SKM-1 treated with dmso at 0.1 percent for 144 hours (cell line): ENCODE measurements at regions not wholly inside any gene's neighbourhood (a gene's known extent, or its start where the extent isn't known, plus 50 kb on each side); places are given as distances from the start of the nearest gene placed in this dataset.

Experiments used
- DNase-seq: peaks from one replicate; lab custom pipeline; 2025; ENCODE audit not compliant: unreplicated experiment; lab: John Stamatoyannopoulos, UW

GRCh38 chr5:93886917-93887361 lies 145.5 kb upstream of the POU5F2 start:
- no peak for DNase-seq

DNA sequence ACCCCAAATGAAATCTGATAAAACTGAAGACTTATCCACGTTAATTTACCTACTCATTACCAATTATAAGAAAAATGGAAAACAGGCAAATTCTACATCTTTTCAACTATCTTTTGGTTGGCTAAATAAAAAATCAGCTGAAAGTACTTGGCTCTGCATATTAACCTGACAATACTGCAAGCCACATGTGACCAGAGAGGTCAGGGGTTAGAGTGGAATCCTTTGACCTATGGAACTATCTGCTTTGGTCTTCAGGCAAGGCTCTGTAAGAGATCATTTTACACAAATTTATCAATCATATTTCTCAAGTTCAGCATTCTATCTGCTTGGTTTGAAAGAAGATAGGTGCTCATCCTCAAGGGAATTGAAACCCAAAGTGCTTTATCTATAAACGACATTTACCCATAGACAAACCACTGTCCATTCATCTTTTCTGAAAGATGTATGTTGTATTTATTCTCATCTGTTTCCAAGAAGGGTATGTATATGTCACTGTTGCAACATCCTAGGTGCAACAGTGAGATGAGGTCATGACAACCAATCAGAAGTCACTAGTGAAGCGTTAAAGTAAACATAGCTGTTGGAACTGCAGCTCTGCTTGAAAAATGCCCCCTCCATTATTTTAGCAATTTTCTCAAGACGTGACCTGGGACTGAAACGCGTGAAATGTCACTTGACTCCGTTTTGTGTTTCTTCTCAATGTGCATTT lies 144.9 kb upstream of the POU5F2 start:
- DNase-seq: no peak

GRCh38 chr5:93884254-93884653 lies 142.9 kb upstream of the POU5F2 start:
- DNase-seq: no peak

- DNase-seq: no peak
Observed at GRCh38 chr5:93883459-93883858, 142.1 kb upstream of the POU5F2 start.

DNA sequence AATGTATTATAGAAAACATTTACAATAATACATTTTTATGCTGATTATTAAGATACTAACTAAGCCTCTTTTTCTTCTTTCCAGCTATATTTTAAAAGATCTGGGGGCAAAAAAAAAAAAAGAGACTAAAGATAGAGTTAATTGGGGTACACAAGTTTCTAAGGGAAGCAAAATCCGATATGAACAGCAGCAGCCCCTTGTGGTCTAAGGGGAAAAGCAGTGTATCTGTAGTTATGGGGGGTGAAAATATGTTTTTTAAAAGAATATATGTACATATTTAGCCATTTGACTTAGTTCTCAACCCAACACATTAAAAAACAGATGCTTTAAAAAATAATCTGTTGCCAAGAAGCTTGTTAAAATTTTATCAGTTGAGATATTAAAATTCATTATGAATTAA lies 134.3 kb upstream of the POU5F2 start:
- DNase-seq: no peak

DNA sequence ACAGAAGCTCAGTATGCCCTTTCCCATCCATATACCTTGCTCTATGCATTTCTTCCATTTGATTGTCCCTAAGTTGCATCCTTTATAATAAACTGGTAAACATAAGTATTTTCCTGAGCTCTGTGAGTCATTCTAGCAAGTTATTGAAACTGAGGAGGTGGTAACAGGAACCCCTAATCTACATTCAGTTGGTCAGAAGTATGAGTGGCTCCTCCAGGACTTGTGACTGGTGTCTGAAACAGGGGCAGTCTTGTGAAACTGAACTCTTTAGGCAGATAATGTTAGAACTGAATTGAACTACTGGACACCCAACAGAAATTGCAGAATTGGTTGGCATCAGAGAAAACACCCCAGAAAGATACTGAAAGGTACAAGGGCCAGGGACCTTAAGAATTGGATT lies 133.1 kb upstream of the POU5F2 start:
- DNase-seq: no peak

DNA sequence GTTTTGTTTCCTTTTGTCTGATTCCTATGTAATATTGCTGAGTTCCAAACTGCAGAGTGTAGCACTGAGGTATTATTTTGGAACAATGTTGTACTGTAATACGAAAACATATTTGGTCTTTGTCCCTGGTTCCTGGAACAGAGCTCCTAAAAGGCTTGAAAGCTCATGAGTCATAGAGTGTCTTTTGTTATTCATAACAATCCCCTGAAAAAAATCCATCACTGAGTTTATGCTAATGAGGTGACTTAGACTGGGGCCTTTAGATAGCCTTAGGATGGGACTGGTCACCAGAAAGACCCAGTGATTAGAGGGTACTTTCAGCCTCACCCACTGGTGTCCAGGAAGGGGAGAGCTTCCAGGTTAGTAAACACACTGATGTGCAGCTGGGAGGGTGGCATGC lies 132.7 kb upstream of the POU5F2 start:
- DNase-seq: no peak

- DNase-seq: no peak
Observed at GRCh38 chr5:93873211-93873736, 131.9 kb upstream of the POU5F2 start.

- DNase-seq: no peak
Observed at GRCh38 chr5:93870649-93871048, 129.2 kb upstream of the POU5F2 start.

GRCh38 chr5:93868851-93869250 lies 127.5 kb upstream of the POU5F2 start:
- no peak for DNase-seq

- no peak for DNase-seq
Observed at GRCh38 chr5:93850311-93850710, 108.9 kb upstream of the POU5F2 start.

- no peak for DNase-seq
Observed at GRCh38 chr5:93845376-93845775, 104.0 kb upstream of the POU5F2 start.

DNA sequence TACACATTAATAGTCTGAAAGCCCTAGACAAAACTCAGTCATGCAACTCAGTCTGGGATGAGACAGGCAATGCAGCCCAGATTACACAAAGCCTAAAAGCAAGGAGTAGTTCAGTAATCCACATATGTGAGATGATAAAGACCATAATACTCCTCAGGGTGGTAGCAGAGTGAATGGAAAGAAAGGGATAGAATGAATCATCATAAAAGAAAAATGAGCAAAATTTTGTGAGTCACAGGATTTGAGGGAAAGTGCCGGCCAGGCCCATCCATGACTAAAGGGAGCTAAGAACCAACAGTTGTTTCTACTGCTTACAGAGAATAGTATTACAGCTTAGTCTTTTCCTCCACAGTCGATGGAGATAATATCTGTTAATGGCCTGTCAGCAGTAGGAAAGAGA lies 90.0 kb upstream of the POU5F2 start:
- no peak for DNase-seq

DNA sequence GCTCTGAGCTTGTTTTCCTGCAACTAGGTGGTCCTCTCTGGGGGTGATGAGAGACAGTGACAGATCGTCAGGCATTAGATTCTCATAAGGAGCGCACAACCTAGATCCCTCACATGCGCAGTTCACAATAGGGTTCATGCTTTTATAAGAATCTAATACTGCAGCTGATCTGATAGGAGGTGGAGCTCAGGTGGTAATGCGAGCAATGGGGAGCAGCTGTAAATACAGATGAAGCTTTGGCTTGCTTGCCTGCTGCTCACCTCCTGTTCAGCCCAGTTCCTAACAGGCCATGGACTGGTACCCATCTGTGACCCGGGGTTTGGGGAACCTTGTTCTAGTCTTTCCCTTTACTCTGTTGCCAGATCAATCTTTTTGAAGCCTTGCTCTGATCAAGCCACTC lies 89.5 kb upstream of the POU5F2 start:
- DNase-seq: no peak

DNA sequence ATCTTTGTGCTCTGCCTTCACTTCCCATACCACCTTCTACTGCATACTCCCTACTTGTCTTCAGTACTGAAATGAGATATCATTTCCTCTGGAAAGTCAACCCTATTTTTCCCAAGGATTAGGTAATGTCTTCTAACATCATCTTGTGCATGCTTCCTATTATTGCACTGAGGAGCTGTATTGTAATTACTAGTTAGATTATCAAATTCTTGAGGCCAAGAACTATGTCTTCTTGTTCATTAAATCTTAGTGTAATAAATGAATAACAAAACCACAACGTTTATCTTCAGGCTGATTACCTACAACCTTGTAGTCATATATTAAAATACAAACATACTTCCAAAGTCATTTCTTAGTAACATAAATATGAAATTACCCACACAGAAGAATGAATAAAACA lies 87.9 kb upstream of the POU5F2 start:
- DNase-seq: no peak

DNA sequence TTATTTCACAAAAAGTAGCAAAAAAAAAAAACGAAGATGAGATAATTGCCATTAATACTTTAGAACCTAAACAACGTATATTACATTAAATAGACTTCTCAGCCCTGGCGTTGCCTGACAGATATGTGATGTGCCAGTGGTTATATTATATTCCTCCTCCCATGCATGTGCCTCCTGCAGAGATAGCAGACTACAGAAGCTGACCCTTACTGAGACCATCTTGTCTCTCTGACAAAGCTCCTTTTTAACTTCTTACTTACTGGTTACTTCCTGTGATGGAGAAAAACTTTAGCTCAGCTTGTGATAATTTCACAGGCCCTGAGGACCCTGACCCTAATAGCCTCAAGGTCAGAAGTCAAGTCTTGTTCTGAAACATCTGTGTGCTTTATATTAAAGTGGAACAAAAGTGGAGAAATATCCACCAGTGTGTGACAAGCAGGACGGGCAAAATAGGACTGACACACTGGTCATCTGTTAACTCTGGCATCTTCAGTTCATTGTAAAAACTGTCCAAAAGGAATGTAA lies 80.6 kb upstream of the POU5F2 start:
- no peak for DNase-seq

GRCh38 chr5:93819668-93820067 lies 78.3 kb upstream of the POU5F2 start:
- DNase-seq: no peak

DNA sequence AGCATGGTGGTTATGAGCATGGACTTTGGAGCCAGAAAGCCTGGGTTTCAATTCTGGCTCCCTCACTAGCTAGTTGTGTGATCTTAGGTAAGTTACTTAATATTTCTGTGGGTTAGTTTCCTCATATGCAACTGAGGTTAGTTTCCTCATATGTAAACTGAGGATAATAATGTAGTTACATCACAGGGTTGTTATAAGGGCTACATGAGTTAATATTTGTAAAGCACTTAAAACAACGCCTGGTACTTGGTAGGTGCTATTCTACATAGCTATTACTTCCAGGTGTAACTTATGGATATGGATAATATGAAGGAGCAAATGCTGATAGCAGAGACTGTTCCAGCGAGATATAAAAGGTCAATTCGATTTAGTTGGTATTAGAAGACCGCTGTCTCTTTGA lies 69.4 kb upstream of the POU5F2 start:
- no peak for DNase-seq

DNA sequence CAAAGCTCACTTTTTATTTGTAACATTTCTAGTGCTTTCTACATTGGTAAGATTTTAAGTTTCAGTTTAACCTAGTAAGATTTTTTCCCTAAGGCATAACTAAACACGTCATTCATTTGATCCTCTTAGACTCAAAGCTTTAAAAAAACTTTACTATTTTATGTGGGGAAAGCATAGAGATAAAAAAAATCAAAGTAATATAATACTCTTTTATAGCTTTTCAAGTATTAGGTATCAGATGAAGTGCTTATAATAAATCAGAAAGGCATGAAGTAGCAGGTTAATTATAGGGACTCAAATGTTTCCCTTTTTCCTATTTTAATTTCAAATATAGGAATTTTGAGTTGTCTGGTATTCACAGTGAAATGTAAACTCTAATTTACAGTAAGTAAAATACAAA lies 68.0 kb upstream of the POU5F2 start:
- DNase-seq: no peak

DNA sequence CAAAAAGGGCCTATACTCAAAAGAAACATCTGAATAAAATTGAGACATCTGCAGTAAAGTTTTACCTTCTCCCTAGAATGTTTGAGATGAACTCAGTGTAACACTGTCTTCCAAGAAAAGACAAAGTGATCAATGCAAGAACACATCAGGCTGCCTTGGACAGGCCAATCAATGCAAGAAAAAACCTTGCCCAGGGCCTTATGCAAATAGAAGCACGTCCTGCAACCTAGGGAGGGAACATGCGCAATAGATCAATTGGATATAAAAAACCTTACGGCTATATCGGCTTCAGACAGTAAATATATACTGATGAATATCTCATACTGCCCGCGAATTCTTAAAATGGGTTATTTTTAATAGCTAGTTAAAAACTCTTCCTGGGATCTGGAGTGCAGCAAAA lies 66.4 kb upstream of the POU5F2 start:
- DNase-seq: no peak

DNA sequence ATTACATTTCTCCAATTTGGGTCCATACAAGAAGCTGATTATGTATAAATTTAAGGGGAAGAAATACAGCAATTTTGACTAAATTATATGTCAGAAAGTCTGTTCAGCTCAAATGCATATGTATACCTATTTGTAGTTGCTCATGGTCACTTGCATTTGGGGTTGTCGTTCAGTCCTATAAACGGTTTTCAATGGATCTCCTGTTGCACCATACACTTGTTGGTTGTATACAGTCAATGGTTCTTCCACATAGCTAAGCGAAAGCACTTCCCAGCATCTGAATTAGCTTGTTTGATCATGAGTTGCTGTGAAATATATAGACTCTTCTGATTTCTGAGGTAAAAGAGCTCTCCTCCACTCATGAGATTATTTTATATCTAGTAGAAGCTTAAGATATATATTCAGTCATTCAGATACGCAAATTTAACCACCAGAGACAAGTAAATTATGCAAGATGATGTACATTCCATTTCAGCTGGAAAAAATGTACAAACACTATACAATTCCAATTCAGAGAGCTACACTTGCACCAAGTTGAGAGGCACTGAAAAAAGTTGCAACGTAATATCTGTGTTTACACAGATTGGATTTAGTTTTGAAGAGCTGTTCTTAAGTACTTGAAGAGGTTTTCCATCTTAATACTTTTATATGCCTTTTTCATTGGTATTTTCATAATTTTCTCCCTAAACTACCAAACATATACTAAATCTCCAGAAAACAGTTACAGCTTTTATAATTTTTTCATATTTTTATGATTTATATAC lies 64.4 kb upstream of the POU5F2 start:
- no peak for DNase-seq
